ENCODE measurements at regions not wholly inside any gene's neighbourhood (a gene's known extent, or its start where the extent isn't known, plus 50 kb on each side); places are given as distances from the start of the nearest gene placed in this dataset.

DNA sequence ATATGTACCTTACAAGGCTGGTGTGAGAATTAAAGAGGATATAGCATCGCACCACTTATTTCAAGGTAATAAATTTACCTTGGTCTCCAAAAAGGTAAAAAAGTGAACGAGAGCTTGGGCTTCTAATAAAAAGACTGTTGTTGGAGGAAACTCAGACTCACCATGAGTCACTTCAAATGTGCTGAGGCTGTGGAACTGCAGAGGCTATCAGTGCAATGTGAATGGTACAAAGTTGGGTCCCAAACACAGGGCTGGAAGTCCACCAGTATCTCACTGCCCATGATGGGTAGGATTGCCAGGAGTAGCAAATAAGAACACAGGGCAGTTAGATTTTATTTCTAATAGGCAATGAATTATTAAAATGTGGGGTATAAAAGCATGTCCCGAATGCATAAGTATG is 200.6 kb downstream of the MAFB start:
- no peak for DNase-seq

DNA sequence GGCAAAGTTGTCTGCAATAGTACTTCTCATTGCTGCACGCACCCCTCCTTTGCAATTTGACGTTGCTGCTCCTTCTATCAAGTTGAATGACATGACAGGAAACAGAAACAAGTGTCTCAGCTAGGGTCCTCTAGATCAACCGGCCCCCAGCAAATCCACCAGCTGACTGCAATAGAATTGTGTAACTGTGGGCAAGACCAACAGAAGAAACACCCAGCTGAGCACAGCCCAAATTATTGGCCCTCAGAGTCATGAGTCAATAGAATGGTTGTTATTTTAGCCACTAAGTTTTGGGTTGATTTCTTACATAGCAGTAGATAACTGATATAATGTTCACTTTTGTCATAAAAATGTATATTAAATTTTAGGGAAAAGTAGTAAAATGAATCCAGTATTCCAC is 202.7 kb downstream of the MAFB start:
- no peak for DNase-seq

DNA sequence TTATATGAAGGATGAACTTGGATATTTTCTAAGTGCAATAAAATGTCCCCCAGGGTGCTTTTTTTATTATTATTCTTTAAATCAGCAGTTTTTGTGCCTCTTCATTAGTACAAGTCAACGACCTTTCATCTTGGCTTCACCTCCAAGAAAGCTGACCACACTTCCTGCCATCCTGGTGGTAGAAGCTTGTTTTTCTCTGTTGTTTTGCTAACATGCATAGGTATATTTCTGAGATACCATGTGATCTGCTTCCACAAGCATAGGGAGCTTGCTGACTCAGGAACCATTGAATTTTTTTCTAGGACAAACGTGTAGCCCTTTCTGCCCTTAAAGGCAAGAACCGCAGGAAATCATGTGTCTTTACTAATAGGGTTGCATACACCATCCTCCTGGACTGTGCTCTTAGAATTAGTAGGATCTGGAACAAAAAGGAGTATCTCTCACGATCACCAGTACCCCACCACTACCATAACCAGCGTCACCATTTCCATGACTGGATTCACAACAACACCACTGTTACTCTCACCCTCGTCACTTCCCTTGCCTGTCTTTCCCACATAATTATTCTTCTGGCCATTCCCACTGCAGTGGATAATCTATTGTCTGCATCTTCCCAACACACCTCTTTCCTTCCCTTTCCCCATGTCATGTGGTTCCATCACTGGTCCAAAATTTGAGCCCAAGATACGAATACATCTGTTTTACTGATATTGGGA is 207.1 kb downstream of the MAFB start:
- no peak for DNase-seq

DNA sequence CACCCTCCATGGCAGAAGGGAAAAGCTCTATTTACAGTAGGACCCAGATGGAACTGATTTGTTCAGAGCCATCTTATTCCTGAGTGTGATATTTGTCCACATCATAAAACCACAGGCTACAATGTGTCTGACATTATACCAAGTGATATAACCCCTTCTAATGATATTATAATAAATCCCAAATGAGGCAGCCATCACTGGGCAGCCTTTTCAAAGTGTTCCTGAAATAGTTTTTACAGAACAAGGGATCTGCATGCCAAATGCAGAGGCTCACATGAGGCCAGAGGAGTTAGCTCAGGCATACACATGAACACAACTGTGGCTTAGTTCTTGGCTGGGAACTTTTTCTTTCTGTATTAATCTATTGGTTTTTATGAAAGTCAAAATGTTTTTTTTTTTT is 207.7 kb downstream of the MAFB start:
- no peak for DNase-seq

DNA sequence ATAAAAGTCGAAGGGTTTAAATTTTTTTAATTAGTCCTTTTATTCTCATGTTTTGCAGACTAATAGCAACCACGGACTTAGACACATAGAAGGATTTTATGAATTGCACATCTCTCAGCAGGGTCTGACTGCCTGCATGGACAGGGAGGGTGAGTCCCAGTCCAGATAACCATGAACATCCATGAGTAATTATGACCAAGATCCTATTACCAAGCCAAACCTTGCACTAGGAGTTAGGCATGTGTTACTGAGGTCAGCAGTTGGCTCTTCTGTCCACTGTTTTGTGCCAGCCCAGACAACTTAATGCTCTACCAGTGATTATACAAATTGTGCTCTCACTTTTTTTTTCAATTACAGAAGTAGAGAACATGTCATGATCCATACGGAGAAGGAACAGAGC is 211.2 kb downstream of the MAFB start:
- DNase-seq, result no peak

DNA sequence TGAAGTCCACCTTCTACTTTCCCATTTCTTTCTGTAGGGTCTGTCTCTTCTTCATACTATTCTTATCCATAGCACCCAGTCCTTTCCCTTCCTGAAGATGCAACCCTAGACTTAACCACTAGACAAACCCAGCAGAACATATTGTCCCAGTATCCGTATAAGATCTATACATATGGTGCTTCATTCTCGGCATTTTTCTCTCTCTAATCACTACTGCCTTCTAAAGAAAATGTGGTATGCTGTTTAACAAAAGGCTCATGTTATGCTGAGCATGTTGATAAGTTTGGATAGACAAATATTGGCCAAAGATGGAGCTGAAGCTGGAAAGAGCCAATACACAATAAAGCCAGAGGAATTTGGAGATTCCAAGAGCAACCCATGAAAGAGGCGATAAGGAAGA is 212.6 kb downstream of the MAFB start:
- no peak for DNase-seq

DNA sequence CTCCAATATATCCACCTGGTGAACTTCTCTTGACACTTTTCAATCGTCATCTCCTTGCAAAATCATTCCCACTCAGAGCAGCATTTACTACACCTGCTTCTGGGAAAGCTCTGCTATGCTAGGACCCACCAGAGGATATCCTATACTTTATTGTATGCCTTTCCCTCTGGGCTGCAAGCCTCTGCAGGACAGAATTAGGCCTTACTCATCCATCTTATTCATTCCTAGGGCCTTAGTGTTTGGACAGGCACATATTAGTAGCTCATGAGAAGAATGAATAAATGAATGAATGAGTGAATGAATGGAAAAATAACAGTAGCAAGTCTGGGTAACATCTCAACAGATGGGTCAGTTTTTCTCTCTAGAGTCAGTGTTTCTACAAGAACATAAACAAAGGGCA is 216.1 kb downstream of the MAFB start:
- no peak for DNase-seq

DNA sequence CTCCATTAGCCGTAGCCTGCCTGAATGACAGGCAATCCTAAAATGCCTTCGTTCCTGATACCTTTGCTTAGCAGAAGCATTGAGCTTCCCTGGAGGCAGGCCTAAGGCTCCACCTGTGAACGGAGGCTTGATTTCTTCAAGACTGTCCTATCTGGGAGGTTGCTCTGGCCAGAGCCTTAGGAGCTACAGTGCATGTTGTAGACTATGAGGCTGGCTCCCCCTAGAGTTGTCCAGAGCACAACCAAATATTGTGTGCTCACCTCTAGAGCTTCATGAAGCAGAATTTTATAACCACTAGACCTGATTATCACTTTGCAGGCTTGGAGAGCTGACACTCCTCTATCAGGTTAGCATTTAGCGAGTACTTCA is 217.8 kb downstream of the MAFB start:
- DNase-seq, result no peak

DNA sequence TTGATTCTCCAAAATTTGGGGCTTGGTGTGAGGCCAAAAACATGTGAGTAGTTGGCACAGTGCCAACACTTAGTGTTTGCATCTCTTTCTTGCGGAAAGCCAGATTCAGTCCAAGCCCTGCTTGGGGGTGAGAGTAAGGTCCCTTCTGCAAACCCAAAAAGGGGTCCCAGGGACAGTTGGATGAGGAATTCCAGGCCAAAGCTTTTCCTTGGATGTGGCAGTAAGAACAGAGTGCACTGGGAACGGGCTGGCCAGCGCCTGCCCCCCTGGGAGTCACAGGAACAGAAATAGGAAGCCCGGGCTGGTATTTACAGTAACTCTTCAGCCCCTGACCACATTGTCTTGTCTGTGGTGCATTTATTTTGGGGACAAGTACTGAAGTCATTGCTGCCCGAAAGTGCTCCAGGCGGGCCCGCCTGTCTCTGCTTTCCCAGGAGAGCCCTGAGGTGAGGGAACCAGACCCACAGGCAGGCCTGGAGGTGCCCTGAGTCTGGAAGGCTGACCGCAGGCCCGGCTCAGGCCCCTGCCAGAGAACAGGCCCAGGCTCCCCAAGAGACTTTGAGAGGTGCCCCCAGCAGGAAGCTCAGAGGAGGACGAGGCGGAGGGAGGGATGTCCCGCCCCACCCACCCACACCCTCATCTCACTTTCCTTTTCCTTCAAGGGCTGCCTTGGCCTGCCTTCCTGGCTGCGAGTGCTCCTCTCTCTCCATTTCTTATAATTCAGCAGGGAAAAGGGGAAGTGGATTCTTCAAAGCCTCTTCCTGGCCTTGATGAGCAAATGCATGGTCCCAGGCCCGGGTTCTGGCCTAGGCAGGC is 218.4 kb downstream of the MAFB start:
- DNase-seq, result no peak

DNA sequence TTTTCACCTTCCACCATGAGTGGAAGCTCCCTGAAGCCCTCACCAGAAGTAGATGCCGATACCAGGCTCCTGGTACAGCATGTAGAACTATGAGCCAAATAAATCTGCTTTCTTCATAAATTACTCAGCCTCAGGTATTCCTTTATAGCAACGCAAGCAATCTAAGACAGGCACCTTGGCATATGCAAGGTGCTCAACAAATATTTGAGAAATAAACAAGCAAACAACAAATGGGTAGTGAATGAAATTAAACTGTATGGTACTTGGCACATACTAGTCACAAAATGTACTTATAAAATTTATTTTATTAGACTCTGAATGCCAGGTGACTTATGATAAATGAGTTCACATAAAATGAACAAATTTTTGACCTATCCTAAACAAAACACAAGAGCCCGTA is 220.3 kb downstream of the MAFB start:
- DNase-seq, result no peak

DNA sequence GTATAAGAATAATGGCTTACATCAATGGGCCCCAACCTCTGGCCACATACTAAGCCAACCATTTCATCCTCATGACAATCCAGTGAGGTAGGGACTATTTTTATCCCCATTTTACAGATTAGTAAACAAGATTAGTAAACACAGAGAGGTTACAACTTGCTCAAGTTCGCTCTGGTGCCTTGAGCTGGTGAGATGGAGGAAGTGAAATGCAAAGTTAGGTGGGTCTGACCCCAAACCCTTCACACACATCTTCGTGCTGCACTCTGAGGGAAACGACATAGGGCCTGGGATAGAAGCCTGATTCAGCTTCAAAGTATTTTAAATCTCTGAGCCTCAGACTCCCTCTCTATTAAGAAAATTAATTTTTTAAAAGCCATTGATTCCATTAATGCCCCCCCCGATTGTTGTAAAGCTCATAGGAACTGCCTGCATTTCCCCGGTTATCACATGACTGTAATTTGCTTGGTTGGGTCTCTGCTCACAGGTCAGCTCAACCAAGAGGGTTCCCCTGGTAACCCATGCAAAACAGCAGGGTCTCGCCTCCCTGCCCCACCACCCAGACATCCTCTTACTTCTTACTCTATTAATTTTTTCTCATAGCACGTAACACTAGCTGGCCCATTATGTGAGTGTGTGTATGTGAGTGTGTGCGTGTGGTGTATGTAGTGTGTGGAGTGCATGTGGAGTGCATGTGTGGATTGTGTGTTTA is 221.2 kb downstream of the MAFB start:
- DNase-seq, result no peak

DNA sequence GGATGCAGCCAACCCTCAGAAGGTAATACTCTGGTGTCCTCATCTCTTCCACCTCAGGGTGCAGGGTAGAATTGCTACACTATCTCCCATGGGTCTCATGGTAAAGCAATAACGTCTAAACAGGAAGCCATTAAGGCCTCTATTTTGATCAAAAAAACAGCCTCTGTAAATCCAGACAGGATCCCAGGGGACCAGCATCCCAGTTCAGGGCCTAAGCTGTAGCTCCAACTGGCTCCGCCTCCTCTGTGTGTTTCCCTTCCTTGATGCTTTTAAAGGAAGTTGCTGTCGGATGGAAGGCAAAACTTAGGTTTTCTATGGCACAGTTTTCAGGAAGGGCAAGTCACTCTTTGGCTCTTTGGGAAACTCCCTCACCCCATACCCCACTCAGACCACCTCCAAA is 222.0 kb downstream of the MAFB start:
- DNase-seq, result no peak

DNA sequence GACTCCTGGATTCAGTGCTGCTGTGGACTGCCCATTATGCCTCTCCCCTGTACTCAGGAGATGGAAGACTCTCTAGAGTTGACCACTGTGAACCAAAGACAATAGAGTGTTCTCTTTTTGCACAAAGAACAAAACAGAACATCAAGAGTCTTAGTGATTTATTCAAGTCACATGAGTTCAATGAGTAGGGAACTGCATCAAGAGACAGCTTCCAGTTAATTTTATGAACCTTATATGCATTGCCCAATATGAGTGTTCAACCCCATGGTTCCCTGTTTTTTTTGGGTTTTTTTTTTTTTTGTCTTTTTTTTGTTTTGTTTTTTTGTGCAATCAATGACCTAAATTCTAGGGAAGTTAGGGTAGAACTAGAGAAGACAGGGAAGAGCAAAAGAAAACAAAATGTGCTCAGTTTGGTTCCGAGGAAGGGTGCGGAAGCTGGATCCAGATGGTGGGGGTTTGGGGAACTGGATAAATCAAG is 224.3 kb downstream of the MAFB start:
- no peak for DNase-seq

DNA sequence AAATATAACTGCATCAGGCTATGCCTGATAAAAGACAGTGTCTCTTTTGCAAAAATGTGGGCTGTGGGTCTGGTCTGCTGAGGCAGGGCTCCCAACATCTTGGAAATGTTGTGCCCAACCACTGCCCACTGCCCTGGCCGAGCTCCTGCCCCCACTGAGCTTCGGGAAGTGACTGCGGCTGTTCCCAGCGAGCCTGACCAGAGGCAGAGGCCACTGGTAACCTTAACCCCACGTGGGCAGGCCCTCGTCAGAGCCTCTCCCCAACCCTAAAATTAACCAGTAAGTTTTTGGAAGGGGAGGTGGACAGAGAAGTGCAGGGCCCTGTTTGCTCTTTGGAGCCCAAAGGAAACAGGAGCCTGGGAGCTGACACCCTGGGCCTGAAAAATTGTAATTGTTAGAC is 225.9 kb downstream of the MAFB start:
- DNase-seq, result no peak

DNA sequence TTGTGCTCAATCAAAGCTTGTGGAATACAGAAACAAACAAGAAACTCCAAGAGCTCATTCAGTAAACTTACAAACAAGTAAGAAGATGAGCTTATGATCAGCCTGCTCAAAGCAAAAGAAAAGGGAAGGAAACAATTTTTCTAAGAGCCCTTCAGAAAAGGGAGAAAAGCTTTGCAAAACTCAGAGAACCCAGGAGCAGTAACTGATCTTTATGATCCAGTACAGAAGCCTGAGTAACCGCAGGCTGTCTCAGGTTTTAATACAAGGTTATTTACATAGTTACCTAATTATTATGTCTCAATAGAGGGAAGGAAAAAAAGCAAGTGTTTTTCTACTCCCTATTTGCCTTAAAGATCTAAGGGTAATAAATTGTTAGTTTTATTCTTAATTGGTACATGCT is 226.5 kb downstream of the MAFB start:
- DNase-seq, result no peak

DNA sequence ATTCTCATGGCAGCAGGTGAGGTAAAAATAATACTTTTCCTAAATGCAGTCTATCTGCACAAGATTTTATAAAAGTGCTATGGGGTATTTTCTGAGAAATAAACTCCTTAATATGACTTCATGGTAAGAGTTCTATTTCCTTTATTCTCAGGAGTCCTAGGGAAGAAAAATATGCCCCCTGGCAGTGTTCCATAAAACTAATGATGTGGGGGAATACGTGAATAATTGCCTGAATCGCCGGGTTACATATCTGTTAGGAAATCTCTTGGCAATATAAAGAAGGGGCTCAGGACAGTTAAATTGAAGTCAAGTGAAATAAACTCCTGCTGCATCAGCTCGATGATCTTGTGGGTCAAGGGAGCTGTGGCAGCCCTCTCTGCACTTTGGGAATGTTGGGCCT is 229.7 kb downstream of the MAFB start:
- no peak for DNase-seq

DNA sequence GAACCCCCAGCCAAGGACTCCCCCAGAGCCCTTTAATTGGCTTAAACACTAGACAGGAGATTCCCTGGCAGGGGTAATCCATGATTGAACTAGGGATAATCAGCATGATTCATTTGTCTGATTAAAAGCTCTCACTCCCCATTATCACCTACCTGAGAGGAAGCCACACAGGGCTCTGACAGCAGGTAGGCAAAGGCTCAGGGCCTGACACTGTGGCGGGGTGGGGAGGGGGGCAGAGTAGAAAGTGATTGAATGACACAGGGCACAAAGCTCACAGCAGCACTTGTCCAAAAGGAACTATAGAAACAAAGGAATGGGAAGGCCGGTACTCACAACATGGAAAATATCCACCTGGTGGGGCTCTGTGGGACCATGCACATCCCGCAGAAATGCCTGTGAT is 231.6 kb downstream of the MAFB start:
- DNase-seq, result no peak

DNA sequence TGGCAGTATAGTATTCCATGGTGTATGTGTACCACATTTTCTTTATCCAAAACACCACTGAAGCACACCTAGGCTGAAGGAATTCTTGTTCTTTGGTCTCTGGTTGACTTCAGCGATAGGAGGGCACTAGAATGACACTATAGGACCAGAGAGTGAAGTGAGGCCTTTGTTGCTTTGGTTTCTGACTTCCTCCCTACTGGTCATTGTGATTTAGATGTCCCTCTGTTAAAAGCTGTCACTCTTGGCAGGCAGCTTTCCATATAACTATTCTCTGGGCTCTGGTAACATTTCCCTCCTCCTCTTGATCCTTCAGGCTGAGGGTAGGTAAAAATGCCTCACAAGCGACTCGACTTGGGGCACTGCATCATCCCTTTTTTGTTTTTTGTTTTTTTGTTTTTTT is 236.3 kb downstream of the MAFB start:
- DNase-seq, result no peak

DNA sequence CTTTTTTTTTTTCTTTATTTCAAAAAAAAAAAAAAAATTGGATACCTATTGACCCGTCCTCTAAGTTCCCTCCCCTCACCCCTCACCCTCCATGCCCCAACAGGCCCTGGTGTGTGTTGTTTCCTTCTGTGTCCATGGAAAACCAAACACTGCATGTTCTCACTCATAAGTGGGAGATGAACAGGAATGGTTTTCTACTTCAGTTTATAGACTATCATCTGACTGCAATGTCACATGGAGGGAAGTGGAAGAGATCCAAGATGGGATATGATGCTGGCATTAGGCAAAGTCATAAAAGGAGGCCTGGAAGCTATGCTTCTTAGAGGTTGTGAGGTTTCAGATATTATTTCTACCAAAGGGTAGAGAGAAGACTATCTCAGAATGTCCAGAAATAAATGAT is 237.5 kb downstream of the MAFB start:
- no peak for DNase-seq

DNA sequence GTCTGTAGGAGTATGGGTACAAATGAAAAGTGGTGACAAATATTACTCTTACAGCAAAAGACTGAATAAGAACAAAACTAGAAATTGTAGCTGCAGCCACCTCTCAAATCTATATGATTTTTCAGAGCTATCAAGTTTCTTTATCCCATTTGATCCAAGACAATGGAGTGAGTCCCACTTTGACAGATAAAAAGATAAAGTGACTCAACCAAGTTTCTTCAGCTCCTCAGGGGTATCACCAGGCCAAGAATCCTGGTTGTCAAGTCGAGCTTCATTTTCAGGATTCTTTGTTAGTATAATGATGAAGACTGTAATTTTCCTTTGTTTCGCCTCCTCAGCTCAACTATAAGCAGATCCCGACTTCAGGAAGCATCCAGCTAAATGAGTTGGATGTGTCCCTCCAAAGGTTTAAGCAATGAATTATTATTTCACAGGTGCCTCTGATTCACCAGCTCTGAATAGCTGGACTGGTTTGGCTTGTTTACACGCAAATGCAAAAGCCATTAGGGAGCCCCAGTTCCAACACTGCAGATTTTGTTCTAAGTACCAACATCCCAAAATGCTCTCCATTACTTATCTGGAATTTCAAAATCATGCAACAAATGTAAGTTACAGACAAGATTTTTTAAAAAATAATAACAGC is 238.9 kb downstream of the MAFB start:
- no peak for DNase-seq

DNA sequence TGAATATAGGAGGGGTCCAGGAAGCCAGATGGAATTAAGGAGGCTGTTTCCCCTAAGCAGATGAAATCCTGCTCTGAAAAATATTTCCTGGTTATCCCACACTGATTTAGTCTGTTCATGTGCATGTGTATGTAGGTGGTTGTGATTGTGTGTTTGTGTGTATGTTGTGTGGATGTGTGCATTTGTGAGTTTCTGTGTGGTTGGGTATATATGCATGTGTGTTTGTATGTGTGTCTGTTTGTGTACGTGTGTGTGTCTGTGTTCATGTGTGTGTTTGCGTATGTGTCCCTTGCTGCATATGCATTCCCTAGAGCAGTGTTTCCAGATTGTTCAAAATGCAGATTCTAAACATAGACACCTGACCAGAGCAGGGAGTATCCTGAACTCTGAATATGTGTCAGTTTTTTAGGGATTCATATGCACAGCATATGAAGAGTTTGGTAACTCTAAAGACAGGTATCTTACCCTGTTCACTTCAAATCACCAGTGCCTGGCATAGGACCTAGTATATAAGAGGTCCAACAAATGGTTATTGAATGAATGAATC is 239.8 kb downstream of the MAFB start:
- no peak for DNase-seq

DNA sequence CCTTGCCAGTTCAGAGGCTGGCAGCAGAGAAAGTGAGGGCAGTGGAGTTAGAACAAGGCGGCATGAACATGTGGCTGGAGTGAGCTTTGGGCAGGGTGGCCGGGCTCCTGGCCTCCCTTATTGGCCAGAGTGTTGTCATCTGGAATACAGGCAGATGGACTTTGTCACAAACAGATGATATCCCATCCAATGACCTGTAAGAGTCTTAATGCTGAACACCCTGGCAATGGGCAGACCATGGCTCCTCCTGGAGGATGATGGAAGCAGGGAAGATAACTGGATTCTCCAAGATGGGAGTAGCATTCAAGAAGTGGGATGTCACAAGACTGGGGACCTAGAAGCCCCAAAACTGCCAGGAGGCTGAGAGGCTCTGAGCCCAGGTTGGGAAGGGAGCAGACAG is 242.1 kb downstream of the MAFB start:
- no peak for DNase-seq

DNA sequence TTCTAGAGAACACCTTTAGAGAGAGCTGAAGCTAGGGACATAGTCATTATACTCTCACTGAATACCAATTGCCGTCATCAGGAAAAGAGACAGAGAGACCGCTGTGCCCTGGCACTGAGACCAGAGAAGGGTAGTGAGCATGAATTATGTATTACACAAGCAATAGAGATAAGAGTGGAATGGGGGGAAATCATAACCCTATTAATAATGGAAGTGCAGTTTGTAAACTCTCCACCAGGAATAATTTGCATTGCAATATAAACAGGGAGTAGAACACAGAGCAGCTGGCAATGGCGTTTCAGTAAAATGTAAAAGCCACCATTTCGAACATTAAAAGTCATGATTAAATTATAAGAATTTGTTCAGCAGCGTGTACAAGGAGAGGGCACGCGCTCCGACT is 244.5 kb downstream of the MAFB start:
- no peak for DNase-seq

Measured in activated CD4-positive, alpha-beta T cell treated with anti-CD3 and anti-CD28 coated beads for 48 hours (primary cell).